Left renal pelvis (tissue), 4 donors: ENCODE measurements at regions not wholly inside any gene's neighbourhood (a gene's known extent, or its start where the extent isn't known, plus 50 kb on each side); places are given as distances from the start of the nearest gene placed in this dataset.

ENCODE experiments used
- DNase-seq, 4 donors: peaks; one replicate each; pipeline ENCODE4 v3.0.0-alpha.2; 2013; ENCODE audit warnings: low read depth in 4 of 4, low spot score in 3 of 4

DNA sequence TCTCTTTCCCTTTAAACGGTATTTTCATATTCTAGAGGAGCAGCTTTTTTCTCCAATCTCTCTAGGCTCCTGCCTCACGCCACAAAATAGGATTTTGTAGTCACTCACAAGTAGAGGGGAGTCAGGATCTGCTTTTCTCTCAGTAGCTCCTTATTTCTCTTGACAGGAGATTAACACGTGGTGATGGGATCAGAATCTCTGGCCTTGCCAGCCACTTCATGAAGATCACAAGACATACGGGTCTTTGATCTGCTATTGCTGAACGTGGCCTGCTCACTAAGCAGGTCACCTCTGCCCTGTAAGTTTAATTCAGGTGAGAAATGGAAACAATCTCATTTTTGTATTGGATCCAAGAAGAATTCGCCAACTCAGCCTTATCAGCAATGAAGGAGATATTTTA lies 257.5 kb downstream of the DIRAS2 start:
- DNase-seq, result no peak

- no peak for DNase-seq
Measured at GRCh38 chr9:90393365-90394152, 249.1 kb downstream of the DIRAS2 start.

DNA sequence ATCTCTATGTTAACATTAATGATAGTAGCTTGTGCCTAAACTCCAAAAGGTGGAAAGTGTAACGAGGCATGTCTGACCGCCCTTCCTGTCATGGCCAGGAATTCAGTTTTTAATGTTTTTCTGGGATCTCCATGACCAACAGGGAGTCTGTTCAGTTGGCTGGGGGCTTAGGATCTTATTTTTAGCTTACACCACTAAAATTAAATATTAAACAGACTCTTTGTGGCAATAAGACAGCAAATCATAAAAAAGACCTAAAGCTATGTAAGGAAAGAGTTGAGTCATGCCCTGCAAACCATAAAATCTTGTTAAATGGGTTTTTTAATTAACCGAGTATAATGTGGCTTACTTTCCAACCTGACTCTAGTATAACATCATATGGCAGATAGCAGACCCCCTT lies 247.8 kb downstream of the DIRAS2 start:
- DNase-seq, result no peak

DNA sequence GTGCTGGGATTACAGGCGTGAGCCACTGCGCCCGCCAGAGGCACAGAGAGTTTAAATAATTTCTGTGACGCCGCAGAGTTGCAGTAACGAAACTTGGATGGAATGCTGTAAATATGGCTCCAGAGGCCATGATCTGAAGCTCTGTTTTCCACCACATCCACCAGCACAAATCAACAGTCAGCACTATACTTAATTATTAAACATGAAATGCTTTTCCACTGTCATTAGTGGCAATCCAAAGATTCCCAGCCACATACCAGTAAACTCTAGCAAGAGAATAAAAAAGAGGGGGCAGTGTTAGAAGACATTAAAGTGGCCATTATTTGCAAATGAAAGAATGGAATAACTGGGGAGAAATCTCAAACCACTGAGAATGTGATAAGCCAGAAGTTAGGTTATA lies 242.5 kb downstream of the DIRAS2 start:
- no peak for DNase-seq

GRCh38 chr9:90408659-90409058 lies 234.0 kb downstream of the DIRAS2 start:
- DNase-seq, result no peak

DNA sequence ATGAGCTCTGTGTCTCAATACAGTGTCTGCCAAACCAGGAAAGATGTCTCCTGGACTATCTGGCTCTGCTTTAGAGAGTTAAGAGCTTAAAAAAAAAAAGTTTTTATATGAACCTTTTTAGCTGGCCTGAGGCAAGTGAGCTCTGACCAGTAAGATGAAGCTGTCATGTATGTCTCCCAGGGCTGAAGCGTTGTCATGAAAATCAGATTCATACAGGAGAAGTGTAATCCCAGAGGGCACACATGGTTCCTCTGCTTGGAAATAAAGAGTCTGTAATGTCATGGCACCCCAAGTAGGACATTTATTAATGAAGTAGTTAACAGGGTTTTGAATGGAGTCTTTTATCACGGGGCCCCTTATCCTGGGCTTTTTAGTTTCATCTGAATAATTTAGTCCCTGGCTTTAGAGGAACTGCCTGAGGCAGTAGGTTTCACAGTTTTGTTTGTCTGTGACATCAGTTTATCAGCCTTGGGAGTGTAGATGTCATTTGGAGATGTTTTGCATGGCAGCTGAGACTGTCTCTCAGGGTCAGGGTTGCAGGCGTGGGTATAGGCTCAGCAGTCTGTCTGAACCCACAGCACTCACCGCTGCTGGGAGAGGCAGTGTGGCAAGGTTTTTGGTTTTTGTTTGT lies 223.3 kb downstream of the DIRAS2 start:
- no peak for DNase-seq

GRCh38 chr9:90420211-90420610 lies 222.4 kb downstream of the DIRAS2 start:
- no peak for DNase-seq

DNA sequence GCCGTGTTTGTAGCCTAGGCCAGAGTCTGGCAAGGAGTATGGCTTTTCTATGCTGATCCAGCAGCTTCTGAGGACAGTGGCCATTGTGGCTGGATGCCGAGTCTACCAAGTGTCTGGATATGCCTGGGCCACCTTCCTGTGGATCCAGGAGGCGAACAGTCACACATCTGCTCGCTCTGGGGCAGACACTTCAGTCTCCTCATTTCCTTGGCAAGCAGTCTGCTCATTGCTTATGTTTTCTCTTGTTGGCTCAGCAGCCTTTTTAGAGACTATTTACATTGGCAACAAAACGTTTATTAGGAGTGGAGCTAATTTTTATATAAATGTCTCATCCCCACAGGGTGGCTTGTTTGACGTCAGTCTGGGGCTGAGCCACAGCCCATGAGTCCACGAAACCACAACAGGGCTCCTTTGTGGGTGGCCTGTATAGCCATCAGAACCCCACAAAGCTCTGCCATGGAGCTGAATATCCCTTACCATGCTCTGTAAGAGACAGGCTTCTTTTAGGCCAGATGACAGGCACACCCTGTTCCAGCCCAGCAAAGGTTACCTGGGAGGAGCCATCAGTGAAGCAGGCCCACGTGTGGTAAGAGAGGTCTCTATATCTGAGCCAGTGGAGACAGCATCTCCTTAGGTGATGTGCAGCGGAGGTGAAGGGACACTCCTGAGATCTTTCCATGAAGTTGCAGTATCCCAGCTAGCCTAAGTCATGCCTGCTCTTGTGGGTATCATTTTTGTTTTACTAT lies 221.7 kb downstream of the DIRAS2 start:
- no peak for DNase-seq

DNA sequence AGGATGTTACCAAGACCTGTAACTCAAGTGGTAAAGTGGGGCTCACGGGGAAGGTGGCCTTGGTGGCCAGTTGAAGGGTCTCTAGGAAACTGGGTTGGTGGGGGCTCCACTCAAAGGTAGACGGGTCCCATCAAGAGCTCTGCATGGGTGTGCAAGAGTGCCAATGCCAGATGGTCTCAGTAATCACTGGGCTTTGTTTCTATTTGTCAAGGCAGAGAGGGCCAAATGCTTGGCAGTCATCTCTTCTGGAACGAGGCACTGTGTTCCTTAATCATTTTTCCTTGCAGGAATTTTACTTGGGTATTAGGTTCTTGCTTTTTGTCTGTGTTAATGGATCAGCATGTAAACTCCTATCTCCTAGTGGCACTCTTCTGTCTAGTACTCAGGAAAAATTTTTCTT lies 220.8 kb downstream of the DIRAS2 start:
- DNase-seq, result no peak

GRCh38 chr9:90423661-90424193 lies 218.9 kb downstream of the DIRAS2 start:
- no peak for DNase-seq

DNA sequence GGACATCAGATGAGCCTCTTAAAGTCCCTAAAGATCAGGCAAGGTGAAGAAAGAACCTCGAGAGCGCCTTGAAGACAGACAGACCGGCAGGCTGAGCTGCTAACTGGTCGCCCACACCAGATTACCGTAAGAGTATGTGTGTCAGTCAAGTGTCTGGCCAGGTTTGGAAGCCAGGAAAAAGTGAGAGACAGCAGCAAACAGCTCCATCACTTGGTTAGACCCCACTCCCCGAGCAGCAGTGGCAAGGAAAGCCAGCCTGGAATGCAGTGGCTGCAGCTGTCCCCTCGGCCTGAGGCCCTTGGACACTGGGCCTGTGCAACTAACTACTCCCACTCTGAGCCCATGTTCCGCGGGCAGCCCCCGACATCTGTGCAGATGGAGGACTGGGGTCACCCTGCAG lies 214.1 kb downstream of the DIRAS2 start:
- DNase-seq, result no peak

GRCh38 chr9:90432951-90433350 lies 209.7 kb downstream of the DIRAS2 start:
- peak in 1 of 4 donors; percentile 35 for DNase-seq

DNA sequence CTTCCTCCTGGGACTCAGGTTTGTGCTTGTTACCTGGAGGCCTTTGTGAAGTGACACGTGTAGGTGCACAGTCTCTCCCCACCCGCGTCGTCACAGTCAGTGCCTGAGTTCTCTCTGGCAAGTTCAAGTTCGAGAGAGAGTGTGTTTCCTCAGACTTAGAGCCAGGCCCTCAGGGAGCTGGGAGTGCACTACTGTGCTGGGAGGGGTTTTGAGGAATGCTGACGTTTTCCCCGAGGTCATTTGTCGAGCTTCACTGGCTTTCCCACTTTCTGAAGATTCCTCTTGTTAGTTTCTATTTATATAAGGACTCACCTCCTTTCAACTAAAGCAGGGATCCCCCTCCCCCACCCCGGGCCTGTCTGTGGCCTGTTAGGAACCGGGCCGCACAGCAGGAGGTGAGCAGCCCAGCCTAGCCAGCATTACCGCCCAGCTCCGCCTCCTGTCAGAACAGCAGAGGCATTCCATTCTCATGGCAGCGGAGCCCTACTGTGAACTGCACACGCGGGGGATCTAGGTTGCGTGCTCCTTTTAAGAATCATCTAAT lies 209.2 kb downstream of the DIRAS2 start:
- DNase-seq, result peak; percentile 65 to 80 (median 74)

- no peak for DNase-seq
Measured at GRCh38 chr9:90441814-90442213, 200.8 kb downstream of the DIRAS2 start.

DNA sequence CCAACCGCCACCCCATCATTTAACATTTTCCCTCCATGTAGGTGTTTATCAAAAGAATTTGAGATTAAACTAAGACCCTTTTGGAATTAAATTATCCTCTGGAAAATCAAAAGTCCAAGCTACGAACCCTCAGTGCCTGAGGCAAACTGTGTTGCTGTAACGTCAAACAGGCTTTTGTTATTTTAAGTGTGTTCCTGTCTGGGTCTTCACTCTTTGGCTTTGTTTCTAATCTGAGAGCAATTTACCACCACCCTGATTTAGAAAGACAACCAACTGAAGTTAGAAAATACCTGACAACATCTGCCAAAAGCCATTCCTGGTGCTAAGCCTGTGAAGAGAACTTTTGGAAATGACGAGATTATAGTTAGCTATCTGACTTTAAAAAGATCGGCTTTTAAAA lies 199.9 kb downstream of the DIRAS2 start:
- no peak for DNase-seq

GRCh38 chr9:90444609-90445204 lies 197.9 kb downstream of the DIRAS2 start:
- DNase-seq, result no peak

- no peak for DNase-seq
Measured at GRCh38 chr9:90445391-90445790, 197.2 kb downstream of the DIRAS2 start.

GRCh38 chr9:90446200-90446948 lies 196.2 kb downstream of the DIRAS2 start:
- no peak for DNase-seq

DNA sequence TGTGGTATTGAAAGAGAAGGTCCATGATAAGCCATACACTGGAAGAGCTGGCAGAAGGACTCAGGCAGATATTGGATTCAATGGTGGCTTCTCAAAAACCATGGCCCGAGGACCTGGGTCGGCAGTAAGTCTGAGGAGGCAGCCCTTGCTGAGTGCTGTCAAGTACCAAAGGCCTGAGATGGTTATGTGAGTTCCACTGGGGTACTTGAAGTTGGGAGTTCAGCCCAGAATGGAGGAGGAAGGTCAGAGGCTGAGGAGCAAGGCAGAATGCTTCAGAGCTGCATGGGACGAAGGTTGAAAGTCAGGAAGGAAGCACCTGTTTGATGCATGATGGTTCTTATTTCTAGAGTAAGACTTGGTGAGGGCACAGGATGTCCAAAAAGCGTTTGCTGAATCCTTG lies 194.9 kb downstream of the DIRAS2 start:
- no peak for DNase-seq
